Spleen (tissue), 7 donors: ENCODE measurements at regions not wholly inside any gene's neighbourhood (a gene's known extent, or its start where the extent isn't known, plus 50 kb on each side); places are given as distances from the start of the nearest gene placed in this dataset.

Experiments
- CTCF ChIP-seq, 11 experiments: fragments of 200-600 bp in 7 of 11; fragments of 450-650 bp in 4 of 11; sonication (generic) in 4 of 11; IDR thresholded peaks in 8 of 11; conservative IDR thresholded peaks in 3 of 11; 1 replicate in 7 of 11; 2 replicates in 4 of 11; pipeline versions ENCODE4 v1.4.0 to v1.8.0; 2016 to 2021; ENCODE audit warnings: antibody characterized with exemption in 11 of 11, inconsistent platforms in 4 of 11, mild to moderate bottlenecking in 1 of 11
- POLR2AphosphoS5 ChIP-seq, 3 donors: sonication (generic); formaldehyde crosslinking; IDR thresholded peaks; one replicate each; pipeline ENCODE4 v1.5.1; 2017; ENCODE audit warnings: antibody characterized with exemption in 3 of 3
- donor health status: DM: no; HTN: no; CAD: no; lungs with moderate emphysema.
- donor health status: DM: no; HTN: no; CAD: no.
- donor health status: DM: no; HTN: no; CAD: no.

DNA sequence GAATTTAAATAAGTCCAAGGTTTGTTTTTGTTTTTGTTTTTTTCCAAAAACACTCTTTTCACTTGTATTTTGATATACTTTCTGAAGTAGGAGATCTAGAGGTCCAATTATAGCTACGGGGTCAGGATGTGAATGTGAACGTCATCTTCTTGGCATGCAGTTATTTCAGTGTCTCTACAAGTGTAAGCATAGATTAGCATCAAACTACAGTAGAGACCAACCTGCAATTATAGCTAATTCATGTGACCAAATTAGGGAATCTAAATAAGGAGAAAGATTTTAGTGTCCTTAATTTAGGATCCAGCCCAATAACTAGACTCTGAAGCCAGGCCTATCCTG is 107.3 kb upstream of the PALMD start:
- no peak for TF ChIP-seq CTCF (IDR thresholded peaks at IDR 0.05 in 8 of 11, conservative IDR thresholded peaks at IDR 0.05 in 3 of 11)
- no peak for TF ChIP-seq POLR2AphosphoS5 (IDR thresholded peaks at IDR 0.05)
